Activated CD4-positive, alpha-beta T cell treated with anti-CD3 and anti-CD28 coated beads for 36 hours (primary cell): ENCODE measurements at regions not wholly inside any gene's neighbourhood (a gene's known extent, or its start where the extent isn't known, plus 50 kb on each side); places are given as distances from the start of the nearest gene placed in this dataset.

ENCODE experiments used
- ATAC-seq: fragments of 200-7000 bp; cut with Tn5 transposase; one replicate; pipeline ENCODE4 v1.10.0; 2021; ENCODE audit warnings: mild to moderate bottlenecking, moderate library complexity
- CTCF ChIA-PET: fragments of 350-600 bp; sonication (Branson Sonifier 250); formaldehyde crosslinking; loops from one replicate; lab custom pipeline; 2021; ENCODE audit warnings: antibody characterized with exemption; lab: Charles Lee
- POLR2A ChIA-PET: fragments of 350-600 bp; sonication (Branson Sonifier 250); formaldehyde crosslinking; loops from one replicate; lab custom pipeline; 2021; ENCODE audit warnings: antibody characterized with exemption, inconsistent platforms; lab: Charles Lee
- DNase-seq: peaks from one replicate; pipeline ENCODE4 v3.0.0-alpha.2; 2020
- H3K27ac Mint-ChIP-seq: one replicate; pipeline ENCODE4 v1.8.0; 2021; ENCODE audit warnings: mixed read lengths
- H3K27me3 Mint-ChIP-seq: one replicate; pipeline ENCODE4 v1.8.0; 2021; ENCODE audit warnings: mixed read lengths
- H3K36me3 Mint-ChIP-seq: one replicate; pipeline ENCODE4 v1.8.0; 2021; ENCODE audit warnings: low read depth, mixed read lengths
- H3K4me1 Mint-ChIP-seq: one replicate; pipeline ENCODE4 v1.8.0; 2021; ENCODE audit warnings: mixed read lengths
- H3K4me3 Mint-ChIP-seq: one replicate; pipeline ENCODE4 v1.8.0; 2021; ENCODE audit warnings: mild to moderate bottlenecking, moderate library complexity, mixed read lengths
- H3K9me3 Mint-ChIP-seq: one replicate; pipeline ENCODE4 v1.8.0; 2021; ENCODE audit warnings: low read depth, mixed read lengths
- intact Hi-C, 2 experiments: fragments of 100-400 bp; cut with DNase I in 1 of 2; cut with micrococcal nuclease in 1 of 2; formaldehyde crosslinking; loops; one replicate each; pipeline versions ENCODE4 v1.14.2 to v1.15.1; 2022 to 2024; cut with DNase I, micrococcal nuclease

DNA sequence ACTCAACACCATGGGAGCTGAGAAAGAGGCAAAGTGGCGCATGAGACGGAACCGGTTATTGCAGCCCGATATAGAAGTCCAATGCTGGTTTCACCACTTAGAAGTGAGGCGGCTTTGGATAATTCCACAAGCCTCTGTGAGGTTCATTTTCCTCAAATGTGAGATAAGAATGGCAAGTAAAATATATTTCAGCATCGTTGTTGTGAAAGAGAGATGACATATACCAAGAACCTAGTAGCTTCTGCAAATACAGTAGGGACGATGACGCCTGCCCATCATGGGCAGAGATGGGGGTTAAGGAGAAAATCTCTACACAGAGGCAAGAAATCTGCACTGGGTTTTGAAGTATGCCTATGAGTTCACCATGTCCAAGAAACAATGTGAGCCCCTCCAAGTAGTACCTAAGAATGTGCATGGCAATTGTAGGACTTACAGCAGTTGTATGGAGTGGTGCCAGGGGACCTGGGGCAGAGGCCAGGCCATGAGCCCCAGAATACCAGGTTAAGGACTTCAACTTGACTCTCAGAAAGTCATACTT is 352.0 kb downstream of the RNF144A start:
- intact Hi-C loops: no loop called here
- no peaks in the 10 kb centered on the region for H3K9me3 Mint-ChIP-seq
- DNase-seq (no peak), ATAC-seq (no peak)
- no peaks in the 10 kb centered on the region for H3K4me1 Mint-ChIP-seq
- no peak overlapping the region for H3K27ac Mint-ChIP-seq
- no peaks in the 10 kb centered on the region for H3K27me3 Mint-ChIP-seq
- H3K4me3 Mint-ChIP-seq: no peak overlapping the region
- ChIA-PET CTCF (no interaction called here), POLR2A (no interaction called here)
- no peaks in the 10 kb centered on the region for H3K36me3 Mint-ChIP-seq

DNA sequence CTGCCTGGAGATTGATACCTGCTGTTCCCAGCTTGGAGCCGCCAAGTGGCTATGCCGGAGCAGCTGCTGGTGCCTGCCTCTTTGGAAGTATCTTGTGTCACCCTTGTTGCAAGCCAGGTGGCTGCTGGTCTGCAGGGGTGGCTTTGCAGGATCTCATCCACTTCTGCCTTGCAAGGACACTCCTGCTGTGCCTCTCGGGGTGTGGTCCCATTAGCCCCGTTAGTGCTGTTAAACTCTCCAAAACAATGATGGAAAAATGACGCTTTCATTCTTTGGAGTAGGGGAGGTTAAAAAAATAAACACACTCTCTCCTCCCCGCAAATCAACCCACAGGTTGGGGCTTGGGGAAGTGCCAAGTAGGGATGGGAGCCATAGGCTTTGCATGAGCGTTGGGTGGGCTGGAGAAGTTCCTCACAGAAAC is 352.8 kb downstream of the RNF144A start:
- no peak overlapping the region for H3K4me3 Mint-ChIP-seq
- no peaks in the 10 kb centered on the region for H3K9me3 Mint-ChIP-seq
- H3K27ac Mint-ChIP-seq: no peak overlapping the region
- DNase-seq: no peak
- ATAC-seq: no peak
- H3K36me3 Mint-ChIP-seq: no peaks in the 10 kb centered on the region
- POLR2A ChIA-PET: no interaction called here
- CTCF ChIA-PET: no interaction called here
- intact Hi-C loops: no loop called here
- H3K4me1 Mint-ChIP-seq: no peaks in the 10 kb centered on the region
- peaks cover 3% of the 10 kb centered on the region for H3K27me3 Mint-ChIP-seq

DNA sequence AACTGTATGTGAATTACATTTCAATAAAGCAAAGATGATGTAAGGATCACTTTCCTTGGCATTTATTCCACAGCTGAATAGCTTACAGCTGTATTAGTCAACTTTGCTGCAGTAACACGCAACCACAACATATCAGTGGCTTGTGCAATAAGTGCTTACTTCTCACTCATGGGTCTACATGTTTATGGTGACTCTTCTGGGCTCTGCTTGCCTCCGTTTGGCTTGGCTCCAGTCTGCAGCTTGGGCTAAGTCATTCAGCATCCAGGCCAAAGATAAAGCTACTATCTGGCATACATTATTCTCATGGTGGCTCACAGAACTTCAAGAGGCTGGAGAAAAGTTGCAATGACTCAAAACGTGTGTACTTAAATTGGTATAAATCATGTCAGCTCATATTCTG is 355.0 kb downstream of the RNF144A start:
- Mint-ChIP-seq H3K4me1 (no peaks in the 10 kb centered on the region), H3K27me3 (peaks cover 3% of the 10 kb centered on the region), H3K4me3 (no peak overlapping the region), H3K27ac (no peak overlapping the region), H3K9me3 (no peaks in the 10 kb centered on the region), H3K36me3 (no peaks in the 10 kb centered on the region)
- ATAC-seq (no peak), DNase-seq (no peak)
- CTCF ChIA-PET: no interaction called here
- POLR2A ChIA-PET: no interaction called here
- intact Hi-C loops: no loop called here

DNA sequence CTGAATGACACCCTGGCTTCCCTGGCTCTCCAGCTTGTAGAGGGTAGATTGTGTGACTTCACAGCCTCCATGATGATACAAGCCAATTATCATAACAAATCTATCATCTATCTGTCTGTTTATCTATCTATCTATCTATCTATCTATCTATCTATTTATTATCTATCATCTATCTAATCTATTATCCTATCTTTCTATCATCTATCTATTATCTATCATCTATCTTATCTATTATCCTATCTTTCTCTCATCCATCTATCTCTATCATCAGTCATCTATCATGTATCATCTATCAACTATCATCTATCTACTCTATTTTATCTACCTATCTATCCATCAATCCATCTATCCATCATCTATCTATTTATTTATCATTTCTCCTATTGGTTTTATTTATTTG is 361.8 kb downstream of the RNF144A start:
- no peaks in the 10 kb centered on the region for H3K9me3 Mint-ChIP-seq
- H3K27ac Mint-ChIP-seq: no peak overlapping the region
- POLR2A ChIA-PET: no interaction called here
- no peaks in the 10 kb centered on the region for H3K36me3 Mint-ChIP-seq
- H3K4me1 Mint-ChIP-seq: no peaks in the 10 kb centered on the region
- H3K27me3 Mint-ChIP-seq: peaks cover 5% of the 10 kb centered on the region
- ATAC-seq (no peak), DNase-seq (no peak)
- H3K4me3 Mint-ChIP-seq: no peak overlapping the region
- CTCF ChIA-PET: interaction anchor here (1.1 kb wide), 1 partner anchor 51 kb away, joined by 3 read pairs; no protein-coding TSS in a partner anchor
- intact Hi-C loops: no loop called here

DNA sequence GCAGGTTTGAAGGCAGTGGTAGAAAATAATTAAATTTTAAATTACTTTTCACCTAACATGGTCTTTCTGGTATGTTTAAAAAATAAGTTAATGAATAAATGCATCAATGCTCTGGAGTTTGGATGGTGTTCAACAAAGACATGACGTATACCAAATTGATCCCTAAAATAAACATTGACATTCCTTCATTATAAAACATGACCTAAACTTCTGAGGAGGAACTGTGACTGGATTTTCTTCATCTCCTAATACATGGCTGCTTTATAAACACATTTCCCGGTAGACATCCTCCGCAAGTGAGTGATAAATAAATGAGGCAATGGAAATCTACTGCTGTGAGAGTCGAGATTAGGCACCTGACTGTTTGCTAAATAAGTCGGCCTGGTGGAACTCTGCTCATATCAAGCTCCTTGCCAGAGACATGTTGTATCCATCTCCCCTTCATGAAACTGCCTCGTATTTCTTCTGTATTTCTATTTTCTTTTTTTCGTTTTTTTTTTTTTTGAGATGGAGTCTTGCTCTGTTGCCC is 362.3 kb downstream of the RNF144A start:
- Mint-ChIP-seq H3K27me3 (peaks cover 4% of the 10 kb centered on the region), H3K9me3 (no peaks in the 10 kb centered on the region), H3K4me3 (no peak overlapping the region), H3K4me1 (no peaks in the 10 kb centered on the region), H3K36me3 (no peaks in the 10 kb centered on the region), H3K27ac (no peak overlapping the region)
- intact Hi-C loops: no loop called here
- CTCF ChIA-PET: interaction anchor here (1.1 kb wide), 1 partner anchor 51 kb away, joined by 3 read pairs; no protein-coding TSS in a partner anchor
- ATAC-seq (no peak), DNase-seq (no peak)
- POLR2A ChIA-PET: no interaction called here

DNA sequence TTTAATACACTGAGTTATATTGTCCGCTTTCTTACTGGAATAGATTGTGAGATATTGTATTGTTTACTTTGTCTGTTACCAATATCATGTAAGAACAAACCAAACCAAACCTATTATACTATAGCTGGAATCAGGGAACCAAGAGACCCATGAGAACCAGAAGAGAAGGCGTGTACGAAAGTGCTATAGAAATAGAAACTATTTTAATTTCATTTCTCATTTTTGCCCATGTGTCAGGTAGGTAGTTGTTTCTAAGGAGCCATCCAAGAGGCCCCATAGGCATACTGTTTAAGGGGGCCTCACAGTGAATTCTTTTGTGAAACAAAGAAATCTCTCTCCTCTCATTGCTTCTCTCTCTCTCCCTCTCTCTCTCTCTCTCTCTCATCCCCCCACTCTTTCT is 363.6 kb downstream of the RNF144A start:
- H3K9me3 Mint-ChIP-seq: no peaks in the 10 kb centered on the region
- no peaks in the 10 kb centered on the region for H3K36me3 Mint-ChIP-seq
- DNase-seq: no peak
- no peak overlapping the region for H3K4me3 Mint-ChIP-seq
- no peak for ATAC-seq
- ChIA-PET CTCF (no interaction called here), POLR2A (no interaction called here)
- peaks cover 2% of the 10 kb centered on the region for H3K27me3 Mint-ChIP-seq
- intact Hi-C loops: no loop called here
- no peaks in the 10 kb centered on the region for H3K4me1 Mint-ChIP-seq
- no peak overlapping the region for H3K27ac Mint-ChIP-seq

DNA sequence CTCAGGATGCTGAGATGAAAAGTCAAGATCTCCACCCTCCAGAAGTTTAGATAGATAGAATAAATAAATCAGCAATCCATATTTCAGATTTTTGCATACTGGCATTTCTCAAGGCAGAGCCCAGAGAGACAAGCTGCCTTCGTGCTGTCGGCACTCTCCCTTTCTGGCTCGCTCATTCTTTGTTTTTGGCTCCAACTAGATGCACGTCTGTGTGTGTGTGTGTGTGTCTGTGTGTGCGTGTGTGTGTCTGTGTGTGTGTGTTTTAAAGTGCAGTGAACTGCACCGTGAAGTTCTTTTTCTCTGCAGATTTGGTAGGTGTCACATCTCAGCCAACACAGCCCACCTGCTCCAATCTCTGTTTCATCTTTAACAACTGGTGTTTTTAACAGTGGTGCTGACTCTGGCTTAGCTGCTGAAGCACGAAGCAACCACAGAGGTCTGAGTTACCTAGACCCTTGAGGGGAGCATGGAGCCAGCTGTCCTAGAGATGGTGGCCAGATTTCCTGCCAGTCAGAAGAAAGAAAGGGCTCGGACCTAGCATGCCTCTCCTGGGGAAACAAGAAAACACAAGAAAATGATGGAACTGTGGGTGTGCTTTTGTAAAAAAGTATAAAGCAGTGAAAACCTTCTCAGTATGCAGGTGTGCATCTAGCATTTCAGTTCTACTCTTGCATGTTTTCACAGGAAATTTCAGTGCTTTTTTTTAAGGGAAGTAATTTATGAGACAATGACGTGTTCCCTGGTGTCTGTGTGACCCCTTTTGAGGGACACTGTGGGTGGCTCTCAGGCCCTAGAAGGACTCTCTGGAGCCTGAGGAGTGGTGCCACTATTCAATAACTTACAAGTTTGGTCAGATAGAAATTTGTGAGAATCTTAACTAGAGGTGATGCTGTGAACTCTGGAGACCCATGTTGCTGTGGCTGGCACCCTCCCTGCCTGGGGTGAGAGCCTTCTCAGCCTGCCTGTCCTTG is 364.3 kb downstream of the RNF144A start:
- H3K4me1 Mint-ChIP-seq: no peaks in the 10 kb centered on the region
- ChIA-PET CTCF (no interaction called here), POLR2A (no interaction called here)
- no peak overlapping the region for H3K4me3 Mint-ChIP-seq
- DNase-seq (no peak), ATAC-seq (no peak)
- no peaks in the 10 kb centered on the region for H3K36me3 Mint-ChIP-seq
- peaks cover 2% of the 10 kb centered on the region for H3K27me3 Mint-ChIP-seq
- H3K27ac Mint-ChIP-seq: no peak overlapping the region
- no peaks in the 10 kb centered on the region for H3K9me3 Mint-ChIP-seq
- intact Hi-C loops: no loop called here

DNA sequence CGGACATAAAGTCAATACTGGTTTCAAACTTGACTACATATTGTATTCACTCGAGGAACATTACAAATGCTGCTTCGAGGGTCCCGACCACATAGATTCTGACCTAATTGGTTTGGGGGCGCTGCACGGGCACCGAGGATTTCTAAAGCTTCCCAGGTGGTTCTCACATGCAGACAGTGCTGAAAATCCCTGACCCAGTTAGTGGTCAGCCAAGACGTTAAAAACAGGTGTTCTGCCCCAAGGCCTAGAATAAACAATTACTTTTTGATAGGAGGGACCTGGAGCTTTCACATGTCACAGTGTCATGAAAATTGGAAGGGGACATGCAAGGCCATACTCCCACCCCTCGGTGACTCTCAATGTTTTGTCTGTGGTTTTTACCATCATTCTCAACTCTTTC is 368.9 kb downstream of the RNF144A start:
- DNase-seq (no peak), ATAC-seq (no peak)
- H3K4me1 Mint-ChIP-seq: no peaks in the 10 kb centered on the region
- ChIA-PET POLR2A (no interaction called here), CTCF (no interaction called here)
- no peak overlapping the region for H3K4me3 Mint-ChIP-seq
- H3K27me3 Mint-ChIP-seq: no peaks in the 10 kb centered on the region
- H3K27ac Mint-ChIP-seq: no peak overlapping the region
- intact Hi-C loops: no loop called here
- H3K36me3 Mint-ChIP-seq: no peaks in the 10 kb centered on the region
- no peaks in the 10 kb centered on the region for H3K9me3 Mint-ChIP-seq

DNA sequence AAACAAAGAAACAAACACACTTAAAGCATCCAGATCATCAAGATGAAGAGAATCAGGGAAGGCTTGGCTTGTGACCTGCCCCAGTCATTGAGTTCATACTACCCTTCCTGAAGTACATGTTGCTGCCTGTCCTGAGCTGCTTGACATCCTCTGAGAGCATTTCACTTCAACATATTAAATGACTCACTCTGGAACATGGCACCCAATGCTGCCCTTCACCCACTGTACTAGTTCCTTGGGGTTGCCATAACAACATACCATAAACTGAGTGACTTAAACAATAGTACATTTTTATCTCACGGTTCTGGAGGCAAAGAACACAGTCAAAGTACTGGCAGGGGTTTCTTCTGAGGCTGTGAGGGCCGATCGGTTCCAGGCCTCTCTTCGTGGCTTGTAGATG is 371.3 kb downstream of the RNF144A start:
- CTCF ChIA-PET: no interaction called here
- H3K36me3 Mint-ChIP-seq: no peaks in the 10 kb centered on the region
- no peak overlapping the region for H3K4me3 Mint-ChIP-seq
- no peak overlapping the region for H3K27ac Mint-ChIP-seq
- ATAC-seq (no peak), DNase-seq (no peak)
- H3K9me3 Mint-ChIP-seq: no peaks in the 10 kb centered on the region
- H3K27me3 Mint-ChIP-seq: no peaks in the 10 kb centered on the region
- intact Hi-C loops: no loop called here
- H3K4me1 Mint-ChIP-seq: no peaks in the 10 kb centered on the region
- POLR2A ChIA-PET: no interaction called here

DNA sequence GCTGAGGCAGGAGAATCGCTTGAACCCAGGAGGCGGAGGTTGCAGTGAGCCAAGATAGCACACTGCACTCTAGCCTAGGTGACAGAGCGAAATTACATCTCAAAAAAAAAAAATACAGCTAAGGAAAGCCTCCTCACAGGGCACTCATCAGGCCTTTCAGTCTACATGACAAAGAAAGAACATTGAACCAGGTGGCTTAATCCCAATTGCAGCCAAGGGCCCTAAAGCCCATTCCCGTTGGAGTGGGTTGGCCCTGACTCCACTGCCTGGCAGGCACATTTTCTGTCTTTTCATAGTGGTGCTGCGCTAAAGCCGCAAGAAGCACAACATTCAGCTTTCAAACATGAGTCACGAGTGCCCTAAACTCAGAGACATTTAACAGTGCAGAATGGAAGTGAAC is 372.5 kb downstream of the RNF144A start:
- intact Hi-C loops: no loop called here
- Mint-ChIP-seq H3K36me3 (no peaks in the 10 kb centered on the region), H3K4me1 (no peaks in the 10 kb centered on the region), H3K27me3 (no peaks in the 10 kb centered on the region), H3K9me3 (no peaks in the 10 kb centered on the region), H3K4me3 (no peak overlapping the region), H3K27ac (no peak overlapping the region)
- ChIA-PET POLR2A (interaction anchor here (0.6 kb wide), 1 partner anchor 38 kb away, joined by 3 read pairs; no protein-coding TSS in a partner anchor), CTCF (no interaction called here)
- ATAC-seq (no peak), DNase-seq (no peak)

DNA sequence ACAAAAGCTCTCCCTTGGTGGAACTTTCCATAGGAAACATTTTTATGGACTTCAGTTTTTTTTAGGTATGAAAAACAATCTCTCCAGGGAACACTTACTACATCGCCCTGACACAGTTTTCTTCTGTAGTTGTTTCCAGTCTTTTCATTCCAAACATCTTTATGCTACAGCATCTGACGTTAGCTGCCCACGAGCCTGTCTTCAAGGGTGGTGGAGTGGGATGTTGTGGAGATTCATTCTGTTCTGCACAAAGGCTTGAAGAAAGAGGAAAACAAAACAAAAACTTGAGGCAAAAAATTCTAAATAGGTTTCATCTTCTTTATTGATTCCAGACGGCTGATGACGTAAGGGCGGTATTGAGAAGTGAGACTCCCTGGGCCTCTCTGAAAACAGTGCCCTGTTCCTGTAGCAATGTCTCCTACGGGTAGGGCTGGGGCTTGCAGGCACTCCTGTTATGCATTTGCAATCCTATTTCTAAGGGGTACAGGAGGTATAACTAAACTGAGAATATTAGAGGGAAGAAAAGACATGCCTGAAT is 375.0 kb downstream of the RNF144A start:
- intact Hi-C loops: no loop called here
- no peaks in the 10 kb centered on the region for H3K36me3 Mint-ChIP-seq
- no peak for ATAC-seq
- no peaks in the 10 kb centered on the region for H3K27me3 Mint-ChIP-seq
- no peak overlapping the region for H3K4me3 Mint-ChIP-seq
- ChIA-PET POLR2A (no interaction called here), CTCF (interaction anchor here (1.8 kb wide), 1 partner anchor 89 kb away, joined by 6 read pairs; no protein-coding TSS in a partner anchor)
- no peaks in the 10 kb centered on the region for H3K4me1 Mint-ChIP-seq
- DNase-seq: no peak
- H3K27ac Mint-ChIP-seq: no peak overlapping the region
- no peaks in the 10 kb centered on the region for H3K9me3 Mint-ChIP-seq

DNA sequence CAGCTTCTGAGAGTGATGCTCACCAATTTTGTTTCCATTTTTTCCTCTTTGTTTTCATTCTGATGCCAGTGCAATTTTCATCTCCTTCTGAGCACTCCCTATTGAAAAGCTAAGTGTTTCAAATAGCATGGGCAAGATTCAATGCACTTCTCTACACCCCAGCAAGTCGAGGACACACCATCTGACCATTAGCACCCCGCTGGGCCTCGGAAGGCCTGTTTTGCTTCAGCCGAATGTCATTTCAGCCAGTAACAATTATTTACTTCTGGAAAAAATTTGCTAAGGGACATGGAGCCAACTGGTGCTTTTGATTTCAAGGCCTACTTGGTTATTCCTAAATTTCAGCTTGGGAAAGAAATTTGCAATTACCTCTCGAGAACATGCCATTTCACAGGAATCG is 392.4 kb downstream of the RNF144A start:
- H3K27me3 Mint-ChIP-seq: no peaks in the 10 kb centered on the region
- H3K36me3 Mint-ChIP-seq: no peaks in the 10 kb centered on the region
- intact Hi-C loops: no loop called here
- POLR2A ChIA-PET: no interaction called here
- H3K4me3 Mint-ChIP-seq: no peak overlapping the region
- no peak for DNase-seq
- no peaks in the 10 kb centered on the region for H3K4me1 Mint-ChIP-seq
- ATAC-seq: no peak
- H3K27ac Mint-ChIP-seq: no peak overlapping the region
- no peaks in the 10 kb centered on the region for H3K9me3 Mint-ChIP-seq
- CTCF ChIA-PET: no interaction called here
